ENCODE measurements at regions not wholly inside any gene's neighbourhood (a gene's known extent, or its start where the extent isn't known, plus 50 kb on each side); places are given as distances from the start of the nearest gene placed in this dataset.

GRCh38 chr2:11962707-11963328 lies 216.4 kb downstream of the LPIN1 start:
- Mint-ChIP-seq H3K4me1 (no peaks in the 10 kb centered on the region), H3K4me3 (no peak overlapping the region), H3K9me3 (no peaks in the 10 kb centered on the region), H3K27ac (no peak overlapping the region), H3K36me3 (no peaks in the 10 kb centered on the region)
- ATAC-seq: no peak
- DNase-seq (ENCODE audit: low spot score in 2 of 2): no peak

- Mint-ChIP-seq H3K9me3 (no peaks in the 10 kb centered on the region), H3K4me1 (no peaks in the 10 kb centered on the region), H3K4me3 (no peak overlapping the region), H3K27ac (no peak overlapping the region), H3K36me3 (no peaks in the 10 kb centered on the region)
- no peak for DNase-seq (ENCODE audit: low spot score in 2 of 2)
- no peak for ATAC-seq
Measured at GRCh38 chr2:11963966-11964365, 217.5 kb downstream of the LPIN1 start.

- ATAC-seq (no peak), DNase-seq (ENCODE audit: low spot score in 2 of 2) (no peak)
- Mint-ChIP-seq H3K4me3 (no peak overlapping the region), H3K4me1 (no peaks in the 10 kb centered on the region), H3K9me3 (peaks cover 6% of the 10 kb centered on the region), H3K27ac (no peak overlapping the region), H3K36me3 (no peaks in the 10 kb centered on the region)
Measured at GRCh38 chr2:11967946-11968465, 221.6 kb downstream of the LPIN1 start.

- DNase-seq (ENCODE audit: low spot score in 2 of 2): no peak
- Mint-ChIP-seq H3K4me1 (no peaks in the 10 kb centered on the region), H3K4me3 (no peak overlapping the region), H3K9me3 (peaks cover 8% of the 10 kb centered on the region), H3K36me3 (no peaks in the 10 kb centered on the region), H3K27ac (no peak overlapping the region)
- no peak for ATAC-seq
Measured at GRCh38 chr2:11968521-11968920, 222.1 kb downstream of the LPIN1 start.

- no peaks in the 10 kb centered on the region for H3K4me1 Mint-ChIP-seq
- no peak overlapping the region for H3K4me3 Mint-ChIP-seq
- DNase-seq (ENCODE audit: low spot score in 2 of 2) (no peak), ATAC-seq (no peak)
- no peak overlapping the region for H3K27ac Mint-ChIP-seq
- no peaks in the 10 kb centered on the region for H3K36me3 Mint-ChIP-seq
- H3K9me3 Mint-ChIP-seq: peaks cover 16% of the 10 kb centered on the region
Measured at GRCh38 chr2:11969774-11970173, 223.3 kb downstream of the LPIN1 start.

GRCh38 chr2:11974573-11974972 lies 228.1 kb downstream of the LPIN1 start:
- no peak overlapping the region for H3K27ac Mint-ChIP-seq
- DNase-seq (ENCODE audit: low spot score in 2 of 2) (no peak), ATAC-seq (no peak)
- H3K36me3 Mint-ChIP-seq: no peaks in the 10 kb centered on the region
- no peaks in the 10 kb centered on the region for H3K4me1 Mint-ChIP-seq
- peaks cover 29% of the 10 kb centered on the region for H3K9me3 Mint-ChIP-seq
- no peak overlapping the region for H3K4me3 Mint-ChIP-seq

- H3K36me3 Mint-ChIP-seq: no peaks in the 10 kb centered on the region
- H3K4me3 Mint-ChIP-seq: no peak overlapping the region
- H3K27ac Mint-ChIP-seq: no peak overlapping the region
- no peak for ATAC-seq
- no peaks in the 10 kb centered on the region for H3K4me1 Mint-ChIP-seq
- no peak for DNase-seq (ENCODE audit: low spot score in 2 of 2)
- H3K9me3 Mint-ChIP-seq: peaks cover 29% of the 10 kb centered on the region
Measured at GRCh38 chr2:11975373-11975772, 228.9 kb downstream of the LPIN1 start.

- no peak for ATAC-seq
- no peak overlapping the region for H3K27ac Mint-ChIP-seq
Measured at GRCh38 chr2:11976073-11976472, 229.6 kb downstream of the LPIN1 start.

GRCh38 chr2:11977766-11978524 lies 231.5 kb downstream of the LPIN1 start:
- DNase-seq (ENCODE audit: low spot score in 2 of 2) (no peak), ATAC-seq (no peak)
- peaks cover 23% of the 10 kb centered on the region for H3K9me3 Mint-ChIP-seq
- no peaks in the 10 kb centered on the region for H3K36me3 Mint-ChIP-seq
- no peaks in the 10 kb centered on the region for H3K4me1 Mint-ChIP-seq
- no peak overlapping the region for H3K4me3 Mint-ChIP-seq
- no peak overlapping the region for H3K27ac Mint-ChIP-seq

More at GRCh38 chr2:11976073-11976472, 229.6 kb downstream of the LPIN1 start:
- H3K4me3 Mint-ChIP-seq: no peak overlapping the region
- no peak for DNase-seq (ENCODE audit: low spot score in 2 of 2)
- H3K4me1 Mint-ChIP-seq: no peaks in the 10 kb centered on the region
- no peaks in the 10 kb centered on the region for H3K36me3 Mint-ChIP-seq
- peaks cover 29% of the 10 kb centered on the region for H3K9me3 Mint-ChIP-seq

GRCh38 chr2:11980809-11981208 lies 234.4 kb downstream of the LPIN1 start:
- DNase-seq (ENCODE audit: low spot score in 2 of 2): no peak
- Mint-ChIP-seq H3K9me3 (peaks cover 6% of the 10 kb centered on the region), H3K4me1 (no peaks in the 10 kb centered on the region), H3K36me3 (no peaks in the 10 kb centered on the region), H3K4me3 (no peak overlapping the region), H3K27ac (no peak overlapping the region)
- ATAC-seq: no peak

GRCh38 chr2:11983401-11983800 lies 237.0 kb downstream of the LPIN1 start:
- DNase-seq (ENCODE audit: low spot score in 2 of 2): no peak
- no peak overlapping the region for H3K27ac Mint-ChIP-seq
- H3K36me3 Mint-ChIP-seq: no peaks in the 10 kb centered on the region
- H3K4me1 Mint-ChIP-seq: no peaks in the 10 kb centered on the region
- no peaks in the 10 kb centered on the region for H3K9me3 Mint-ChIP-seq
- no peak overlapping the region for H3K4me3 Mint-ChIP-seq
- ATAC-seq: no peak

GRCh38 chr2:11983870-11984269 lies 237.4 kb downstream of the LPIN1 start:
- H3K36me3 Mint-ChIP-seq: no peaks in the 10 kb centered on the region
- ATAC-seq (no peak), DNase-seq (ENCODE audit: low spot score in 2 of 2) (no peak)
- H3K4me3 Mint-ChIP-seq: no peak overlapping the region
- H3K27ac Mint-ChIP-seq: no peak overlapping the region
- no peaks in the 10 kb centered on the region for H3K4me1 Mint-ChIP-seq
- H3K9me3 Mint-ChIP-seq: no peaks in the 10 kb centered on the region

- DNase-seq (ENCODE audit: low spot score in 2 of 2) (no peak), ATAC-seq (no peak)
- no peaks in the 10 kb centered on the region for H3K9me3 Mint-ChIP-seq
- no peak overlapping the region for H3K27ac Mint-ChIP-seq
- no peak overlapping the region for H3K4me3 Mint-ChIP-seq
- H3K36me3 Mint-ChIP-seq: no peaks in the 10 kb centered on the region
- no peaks in the 10 kb centered on the region for H3K4me1 Mint-ChIP-seq
Measured at GRCh38 chr2:11984316-11985158, 238.1 kb downstream of the LPIN1 start.

GRCh38 chr2:11985817-11986566 lies 239.6 kb downstream of the LPIN1 start:
- Mint-ChIP-seq H3K36me3 (no peaks in the 10 kb centered on the region), H3K4me1 (no peaks in the 10 kb centered on the region), H3K27ac (no peak overlapping the region), H3K4me3 (no peak overlapping the region), H3K9me3 (no peaks in the 10 kb centered on the region)
- DNase-seq (ENCODE audit: low spot score in 2 of 2): no peak
- ATAC-seq: no peak

GRCh38 chr2:11987151-11987550 lies 240.7 kb downstream of the LPIN1 start:
- no peaks in the 10 kb centered on the region for H3K36me3 Mint-ChIP-seq
- ATAC-seq (no peak), DNase-seq (ENCODE audit: low spot score in 2 of 2) (no peak)
- H3K9me3 Mint-ChIP-seq: no peaks in the 10 kb centered on the region
- H3K4me1 Mint-ChIP-seq: no peaks in the 10 kb centered on the region
- H3K27ac Mint-ChIP-seq: no peak overlapping the region
- no peak overlapping the region for H3K4me3 Mint-ChIP-seq

Data from stimulated activated effector memory CD8-positive, alpha-beta T cell treated with anti-CD3 and anti-CD28 coated beads, Interleukin-12 subunit alpha, Interleukin-12 subunit beta, amount 100 ng/mL, for 72 hours (primary cell).